CD8-positive, alpha-beta memory T cell (primary cell): ENCODE measurements at regions not wholly inside any gene's neighbourhood (a gene's known extent, or its start where the extent isn't known, plus 50 kb on each side); places are given as distances from the start of the nearest gene placed in this dataset.

Source experiments
- CTCF ChIA-PET: fragments of 350-600 bp; sonication (Branson Sonifier 250); formaldehyde crosslinking; loops from one replicate; lab custom pipeline; 2021; ENCODE audit warnings: antibody characterized with exemption; lab: Charles Lee
- POLR2A ChIA-PET: fragments of 350-600 bp; sonication (Branson Sonifier 250); formaldehyde crosslinking; loops from one replicate; lab custom pipeline; 2021; ENCODE audit warnings: antibody characterized with exemption; lab: Charles Lee
- DNase-seq, 5 donors: peaks; one replicate each; pipeline versions ENCODE4 v3.0.0 to v3.0.0-alpha.2; 2020 to 2022; ENCODE audit warnings: mixed read lengths in 1 of 5
- H3K27ac ChIP-seq: one replicate; pipeline ENCODE4 v1.7.0; 2013; ENCODE audit warnings: low read depth, mild to moderate bottlenecking, low read length, moderate library complexity
- H3K27me3 ChIP-seq: 2 replicates; pipeline ENCODE4 v1.7.0; 2013; ENCODE audit warnings: low read length, mild to moderate bottlenecking; ENCODE audit not compliant: insufficient read depth, poor library complexity, severe bottlenecking
- H3K36me3 ChIP-seq: 2 replicates; pipeline ENCODE4 v1.7.0; 2013; ENCODE audit warnings: mild to moderate bottlenecking, low read length, moderate library complexity; ENCODE audit not compliant: insufficient read depth
- H3K4me1 ChIP-seq: 2 replicates; pipeline ENCODE4 v1.7.0; 2013; ENCODE audit warnings: mild to moderate bottlenecking, low read length, moderate library complexity; ENCODE audit not compliant: insufficient read depth
- H3K4me3 ChIP-seq: 2 replicates; pipeline ENCODE4 v1.7.0; 2013; ENCODE audit warnings: mild to moderate bottlenecking, low read length
- H3K9me3 ChIP-seq: 2 replicates; pipeline ENCODE4 v1.7.0; 2013; ENCODE audit warnings: mild to moderate bottlenecking, low read length
- H3K27ac Mint-ChIP-seq, 8 donors: one replicate each; pipeline ENCODE4 v1.8.0; 2020 to 2021; ENCODE audit warnings: mixed read lengths in 8 of 8, mild to moderate bottlenecking in 6 of 8, inconsistent platforms in 3 of 8, moderate library complexity in 3 of 8
- H3K27me3 Mint-ChIP-seq, 2 donors: one replicate each; pipeline ENCODE4 v1.8.0; 2020 to 2021; ENCODE audit warnings: mixed read lengths in 2 of 2, mild to moderate bottlenecking in 1 of 2, moderate library complexity in 1 of 2
- H3K36me3 Mint-ChIP-seq, 3 donors: one replicate each; pipeline ENCODE4 v1.8.0; 2020 to 2021; ENCODE audit warnings: mixed read lengths in 3 of 3, inconsistent platforms in 1 of 3, mild to moderate bottlenecking in 1 of 3
- H3K4me1 Mint-ChIP-seq, 3 donors: one replicate each; pipeline ENCODE4 v1.8.0; 2020 to 2021; ENCODE audit warnings: mixed read lengths in 3 of 3, inconsistent platforms in 1 of 3, mild to moderate bottlenecking in 1 of 3
- H3K4me3 Mint-ChIP-seq, 7 donors: one replicate each; pipeline ENCODE4 v1.8.0; 2020 to 2021; ENCODE audit warnings: mixed read lengths in 7 of 7, mild to moderate bottlenecking in 6 of 7, moderate library complexity in 4 of 7, inconsistent platforms in 2 of 7
- H3K9me3 Mint-ChIP-seq, 5 donors: one replicate each; pipeline ENCODE4 v1.8.0; 2020 to 2022; ENCODE audit warnings: mixed read lengths in 5 of 5, mild to moderate bottlenecking in 3 of 5, moderate library complexity in 2 of 5, inconsistent platforms in 1 of 5

GRCh38 chr7:113825832-113826231 lies 93.0 kb downstream of the PPP1R3A start:
- H3K36me3 Mint-ChIP-seq = no peaks in the 10 kb centered on the region

DNA sequence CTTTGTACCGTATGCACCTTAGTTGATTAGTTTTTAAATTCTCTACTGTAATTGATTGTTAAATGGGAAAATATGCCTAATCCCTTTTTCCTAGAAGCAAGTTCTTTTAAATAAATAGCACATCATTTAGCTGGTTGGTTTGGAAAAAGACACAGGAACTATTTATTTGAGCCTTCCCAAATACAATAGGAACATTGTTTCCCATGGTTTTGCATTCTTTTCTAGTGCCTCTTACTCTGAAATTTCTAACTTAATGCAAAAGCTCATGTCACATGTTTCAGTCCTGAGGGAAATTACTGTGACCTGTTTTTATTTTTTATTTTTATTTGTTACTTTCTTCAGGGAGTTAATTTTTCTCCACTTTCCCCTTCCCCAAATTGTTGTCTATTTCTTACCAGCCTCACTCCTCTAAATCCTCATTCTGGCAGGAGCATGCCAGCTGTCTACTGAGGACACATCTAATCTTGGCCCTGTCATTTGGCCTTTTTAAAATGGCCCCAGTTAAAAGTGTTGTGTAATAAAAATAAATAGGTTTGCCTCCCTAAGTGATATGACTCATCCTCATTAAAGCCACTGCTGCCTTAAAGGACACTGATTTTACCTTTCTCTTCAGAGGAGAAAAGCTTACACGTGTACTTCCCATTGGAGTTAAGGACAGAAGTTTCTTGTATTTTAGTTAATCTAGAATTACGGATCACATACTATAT lies 94.5 kb downstream of the PPP1R3A start:
- peaks cover 0 to 4% (median 0%) of the 10 kb centered on the region in 5 donors for H3K9me3 Mint-ChIP-seq
- Histone ChIP-seq H3K9me3 (no peaks in the 10 kb centered on the region), H3K4me1 (no peaks in the 10 kb centered on the region), H3K4me3 (no peak overlapping the region), H3K27ac (no peak overlapping the region), H3K27me3 (no peaks in the 10 kb centered on the region), H3K36me3 (no peaks in the 10 kb centered on the region)
- ChIA-PET CTCF (no interaction called here), POLR2A (no interaction called here)
- H3K4me1 Mint-ChIP-seq = no peaks in the 10 kb centered on the region
- H3K27me3 Mint-ChIP-seq = no peaks in the 10 kb centered on the region
- no peak overlapping the region for H3K27ac Mint-ChIP-seq
- H3K4me3 Mint-ChIP-seq = no peak overlapping the region
- H3K36me3 Mint-ChIP-seq = no peaks in the 10 kb centered on the region
- no peak for DNase-seq

More at GRCh38 chr7:113825832-113826231, 93.0 kb downstream of the PPP1R3A start:
- Histone ChIP-seq H3K27me3 (no peaks in the 10 kb centered on the region), H3K27ac (no peak overlapping the region), H3K36me3 (no peaks in the 10 kb centered on the region), H3K4me3 (no peak overlapping the region), H3K9me3 (no peaks in the 10 kb centered on the region), H3K4me1 (no peaks in the 10 kb centered on the region)
- H3K27ac Mint-ChIP-seq = no peak overlapping the region
- peaks cover 0 to 4% (median 0%) of the 10 kb centered on the region in 5 donors for H3K9me3 Mint-ChIP-seq
- no peak overlapping the region for H3K4me3 Mint-ChIP-seq
- no peaks in the 10 kb centered on the region for H3K4me1 Mint-ChIP-seq
- ChIA-PET POLR2A (no interaction called here), CTCF (no interaction called here)
- H3K27me3 Mint-ChIP-seq = no peaks in the 10 kb centered on the region
- DNase-seq = no peak

GRCh38 chr7:113819474-113819873 lies 99.3 kb downstream of the PPP1R3A start:
- no peaks in the 10 kb centered on the region for H3K27me3 Mint-ChIP-seq
- ChIA-PET POLR2A (no interaction called here), CTCF (no interaction called here)

DNA sequence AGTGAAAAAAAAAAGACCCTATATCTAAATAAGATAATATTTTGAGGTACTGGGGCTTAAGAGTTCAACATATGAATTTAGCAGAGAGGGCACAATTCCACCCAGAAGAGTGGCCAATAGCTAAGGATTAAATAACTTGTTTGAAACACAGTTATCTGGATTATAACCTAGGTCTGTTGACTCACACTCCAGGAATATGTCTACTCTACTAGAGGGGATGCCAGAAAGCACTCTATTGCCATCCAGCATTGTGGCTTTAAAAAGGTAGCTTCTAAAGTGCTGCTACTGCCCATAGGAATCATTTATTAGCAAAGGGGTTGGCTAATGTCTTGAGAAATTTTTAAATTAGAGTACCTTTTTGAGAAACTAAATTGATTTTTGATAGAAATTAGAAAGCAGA lies 102.2 kb downstream of the PPP1R3A start:
- no peak overlapping the region for H3K27ac ChIP-seq
- CTCF ChIA-PET = no interaction called here
- POLR2A ChIA-PET = no interaction called here

More at GRCh38 chr7:113819474-113819873, 99.3 kb downstream of the PPP1R3A start:
- H3K36me3 ChIP-seq = no peaks in the 10 kb centered on the region
- peaks cover 0 to 5% (median 0%) of the 10 kb centered on the region in 5 donors for H3K9me3 Mint-ChIP-seq
- no peak overlapping the region for H3K27ac ChIP-seq
- no peaks in the 10 kb centered on the region for H3K36me3 Mint-ChIP-seq
- peak overlapping the region in 1 of 8 donors; percentile 21 for H3K27ac Mint-ChIP-seq
- no peaks in the 10 kb centered on the region for H3K4me1 ChIP-seq
- no peaks in the 10 kb centered on the region for H3K4me1 Mint-ChIP-seq
- H3K27me3 ChIP-seq = no peaks in the 10 kb centered on the region
- no peak for DNase-seq
- H3K9me3 ChIP-seq = no peaks in the 10 kb centered on the region
- H3K4me3 ChIP-seq = no peak overlapping the region
- no peak overlapping the region for H3K4me3 Mint-ChIP-seq

DNA sequence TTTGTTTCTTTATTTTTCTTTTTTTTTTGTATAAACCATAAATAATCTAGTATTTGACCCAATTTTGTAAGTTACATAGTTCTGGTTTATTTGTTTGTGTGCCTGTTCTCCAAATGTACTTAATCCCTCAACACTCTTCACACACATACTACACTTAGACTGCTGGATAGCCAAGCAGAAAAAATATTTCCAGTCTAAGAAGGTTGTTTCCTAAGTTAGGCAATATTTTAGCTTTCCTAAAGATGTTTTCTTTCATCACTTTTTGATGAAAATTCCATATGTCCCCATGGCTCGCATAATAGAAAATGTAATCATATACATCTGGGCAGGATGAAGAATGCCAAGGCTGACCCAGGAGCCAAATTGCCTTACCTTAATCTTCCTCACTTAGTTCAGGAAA lies 105.3 kb downstream of the PPP1R3A start:
- CTCF ChIA-PET = no interaction called here

More for the DNA sequence above, 102.2 kb downstream of the PPP1R3A start:
- Mint-ChIP-seq H3K27me3 (no peaks in the 10 kb centered on the region), H3K27ac (no peak overlapping the region), H3K4me3 (no peak overlapping the region), H3K9me3 (peaks cover 0 to 7% (median 0%) of the 10 kb centered on the region in 5 donors), H3K4me1 (no peaks in the 10 kb centered on the region), H3K36me3 (no peaks in the 10 kb centered on the region)
- no peaks in the 10 kb centered on the region for H3K27me3 ChIP-seq
- no peaks in the 10 kb centered on the region for H3K9me3 ChIP-seq
- no peaks in the 10 kb centered on the region for H3K36me3 ChIP-seq
- H3K4me3 ChIP-seq = no peak overlapping the region
- DNase-seq = no peak
- H3K4me1 ChIP-seq = no peaks in the 10 kb centered on the region

DNA sequence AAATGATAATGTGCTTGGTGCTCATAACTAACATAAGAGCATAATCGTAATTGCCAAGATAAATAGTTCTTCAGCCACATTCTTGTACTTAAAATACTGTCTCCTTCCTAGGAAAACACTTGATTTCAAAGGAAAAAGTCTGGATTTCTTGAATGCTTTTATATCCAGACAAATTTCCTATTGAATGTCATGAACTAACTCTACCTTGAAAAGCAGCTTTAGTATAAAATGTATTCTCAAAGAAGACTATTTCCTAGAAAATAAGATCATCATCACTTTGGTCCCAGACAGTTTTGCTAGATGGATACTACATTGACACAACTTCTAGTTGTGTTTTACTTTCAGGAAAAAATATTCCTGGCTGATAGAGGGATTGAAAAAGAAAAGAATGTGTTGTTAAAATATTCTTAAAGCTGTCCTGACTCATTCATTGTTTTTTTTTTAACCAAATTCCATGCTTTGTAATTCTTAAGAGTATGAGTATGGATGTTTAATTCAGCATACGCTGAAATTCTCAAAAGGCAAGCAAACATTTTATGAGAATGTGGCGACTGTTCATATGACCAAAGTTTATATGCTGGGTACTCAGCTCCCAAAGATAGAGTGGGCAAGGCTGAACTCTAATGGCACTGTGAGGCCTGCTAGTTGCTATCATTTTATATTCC lies 106.1 kb downstream of the PPP1R3A start:
- H3K4me1 Mint-ChIP-seq = no peaks in the 10 kb centered on the region
- H3K27me3 Mint-ChIP-seq = no peaks in the 10 kb centered on the region
- no peaks in the 10 kb centered on the region for H3K4me1 ChIP-seq
- H3K27me3 ChIP-seq = no peaks in the 10 kb centered on the region
- no peaks in the 10 kb centered on the region for H3K36me3 Mint-ChIP-seq
- no peaks in the 10 kb centered on the region for H3K9me3 ChIP-seq
- no peak overlapping the region for H3K4me3 Mint-ChIP-seq
- no peaks in the 10 kb centered on the region for H3K36me3 ChIP-seq
- no peak overlapping the region for H3K27ac Mint-ChIP-seq
- CTCF ChIA-PET = no interaction called here
- no peak for DNase-seq
- no peak overlapping the region for H3K4me3 ChIP-seq
- no peak overlapping the region for H3K27ac ChIP-seq
- POLR2A ChIA-PET = no interaction called here
- H3K9me3 Mint-ChIP-seq = peaks cover 0 to 9% (median 0%) of the 10 kb centered on the region in 5 donors

More for the DNA sequence above, 105.3 kb downstream of the PPP1R3A start:
- H3K4me1 ChIP-seq = no peaks in the 10 kb centered on the region
- Mint-ChIP-seq H3K4me3 (no peak overlapping the region), H3K9me3 (peaks cover 0 to 9% (median 0%) of the 10 kb centered on the region in 5 donors), H3K36me3 (no peaks in the 10 kb centered on the region), H3K27ac (no peak overlapping the region), H3K27me3 (no peaks in the 10 kb centered on the region), H3K4me1 (no peaks in the 10 kb centered on the region)
- no peaks in the 10 kb centered on the region for H3K27me3 ChIP-seq
- DNase-seq = no peak
- no peaks in the 10 kb centered on the region for H3K9me3 ChIP-seq
- no peak overlapping the region for H3K4me3 ChIP-seq
- H3K27ac ChIP-seq = no peak overlapping the region
- H3K36me3 ChIP-seq = no peaks in the 10 kb centered on the region
- POLR2A ChIA-PET = no interaction called here

DNA sequence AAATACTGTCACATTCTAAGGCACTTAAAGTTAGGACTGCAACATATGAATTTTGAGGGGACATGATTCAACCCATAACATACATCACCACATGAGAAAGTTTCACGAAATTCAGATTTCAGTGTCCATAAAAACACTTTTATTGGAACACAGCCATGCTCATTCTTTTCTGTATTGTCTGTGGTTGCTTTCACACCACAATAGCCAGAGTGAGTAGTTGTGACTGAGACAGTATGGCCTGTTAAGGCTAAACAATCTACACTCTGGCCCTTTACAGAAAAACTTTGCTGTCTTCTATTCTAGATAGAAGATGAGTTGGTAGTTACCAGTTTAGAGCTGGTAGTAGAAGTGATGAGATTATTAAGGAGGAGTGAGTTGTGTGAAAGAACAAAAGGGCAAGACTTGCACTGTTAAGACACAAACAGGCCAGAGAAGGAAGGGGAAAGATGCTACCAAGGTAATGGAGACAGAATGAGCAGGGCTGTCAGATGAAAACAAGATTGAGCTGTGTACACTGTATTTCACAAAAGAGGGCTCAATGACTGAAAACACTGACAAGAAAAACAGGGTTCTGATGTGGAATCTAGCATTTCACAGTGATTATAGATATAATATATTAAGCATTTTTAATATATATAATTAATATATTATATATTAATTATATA lies 108.6 kb downstream of the PPP1R3A start:
- no peaks in the 10 kb centered on the region for H3K36me3 ChIP-seq
- Mint-ChIP-seq H3K9me3 (peaks cover 0 to 8% (median 0%) of the 10 kb centered on the region in 5 donors), H3K27me3 (no peaks in the 10 kb centered on the region), H3K4me1 (no peaks in the 10 kb centered on the region), H3K27ac (no peak overlapping the region), H3K36me3 (no peaks in the 10 kb centered on the region), H3K4me3 (no peak overlapping the region)
- H3K4me1 ChIP-seq = no peaks in the 10 kb centered on the region
- ChIA-PET POLR2A (no interaction called here), CTCF (no interaction called here)
- no peak overlapping the region for H3K4me3 ChIP-seq
- no peak overlapping the region for H3K27ac ChIP-seq
- H3K9me3 ChIP-seq = no peaks in the 10 kb centered on the region
- no peaks in the 10 kb centered on the region for H3K27me3 ChIP-seq
- DNase-seq = no peak

- ChIA-PET POLR2A (no interaction called here), CTCF (no interaction called here)
- Mint-ChIP-seq H3K4me1 (no peaks in the 10 kb centered on the region), H3K27ac (no peak overlapping the region), H3K36me3 (no peaks in the 10 kb centered on the region), H3K9me3 (peaks cover 0 to 5% (median 0%) of the 10 kb centered on the region in 5 donors), H3K27me3 (no peaks in the 10 kb centered on the region), H3K4me3 (no peak overlapping the region)
- no peak for DNase-seq
- no peak overlapping the region for H3K4me3 ChIP-seq
- H3K9me3 ChIP-seq = no peaks in the 10 kb centered on the region
- H3K27ac ChIP-seq = no peak overlapping the region
- no peaks in the 10 kb centered on the region for H3K4me1 ChIP-seq
- no peaks in the 10 kb centered on the region for H3K36me3 ChIP-seq
- no peaks in the 10 kb centered on the region for H3K27me3 ChIP-seq
Measured at GRCh38 chr7:113809581-113809980, 109.2 kb downstream of the PPP1R3A start.
